HG02610 (cell line): ENCODE measurements at regions not wholly inside any gene's neighbourhood (a gene's known extent, or its start where the extent isn't known, plus 50 kb on each side); places are given as distances from the start of the nearest gene placed in this dataset.

Experiments
- ATAC-seq: cut with Tn5 transposase; IDR thresholded peaks from one replicate; pipeline ENCODE4 v1.9.1; 2021; ENCODE audit warnings: mild to moderate bottlenecking, moderate library complexity; ENCODE audit not compliant: unreplicated experiment

DNA sequence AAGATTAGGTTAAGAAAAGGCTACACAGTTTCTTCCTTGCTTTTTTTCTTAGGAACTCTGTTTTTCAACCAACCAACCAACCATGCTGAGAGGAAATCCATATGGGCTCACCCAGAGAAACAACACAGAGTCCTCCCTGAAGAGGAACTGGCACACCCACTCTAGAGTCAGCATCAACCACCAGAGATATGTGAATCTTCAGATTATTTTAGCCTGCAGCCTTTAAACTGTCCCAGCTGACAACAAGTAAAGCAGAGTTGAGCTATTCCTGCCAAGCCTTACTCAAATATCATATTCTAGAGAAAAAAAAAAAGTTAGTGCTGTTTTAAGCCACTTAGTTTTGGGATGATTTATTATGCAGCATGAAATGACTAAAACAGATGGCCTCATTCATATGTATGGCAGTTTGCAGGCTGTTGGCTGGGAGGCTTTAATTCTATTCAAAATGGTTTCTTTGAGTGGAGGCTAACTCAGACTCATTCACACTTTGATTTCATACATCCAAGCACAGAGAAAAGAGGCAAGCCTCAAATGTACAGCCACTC, 1637.7 kb upstream of the LRRTM1 start:
- ATAC-seq: no peak

DNA sequence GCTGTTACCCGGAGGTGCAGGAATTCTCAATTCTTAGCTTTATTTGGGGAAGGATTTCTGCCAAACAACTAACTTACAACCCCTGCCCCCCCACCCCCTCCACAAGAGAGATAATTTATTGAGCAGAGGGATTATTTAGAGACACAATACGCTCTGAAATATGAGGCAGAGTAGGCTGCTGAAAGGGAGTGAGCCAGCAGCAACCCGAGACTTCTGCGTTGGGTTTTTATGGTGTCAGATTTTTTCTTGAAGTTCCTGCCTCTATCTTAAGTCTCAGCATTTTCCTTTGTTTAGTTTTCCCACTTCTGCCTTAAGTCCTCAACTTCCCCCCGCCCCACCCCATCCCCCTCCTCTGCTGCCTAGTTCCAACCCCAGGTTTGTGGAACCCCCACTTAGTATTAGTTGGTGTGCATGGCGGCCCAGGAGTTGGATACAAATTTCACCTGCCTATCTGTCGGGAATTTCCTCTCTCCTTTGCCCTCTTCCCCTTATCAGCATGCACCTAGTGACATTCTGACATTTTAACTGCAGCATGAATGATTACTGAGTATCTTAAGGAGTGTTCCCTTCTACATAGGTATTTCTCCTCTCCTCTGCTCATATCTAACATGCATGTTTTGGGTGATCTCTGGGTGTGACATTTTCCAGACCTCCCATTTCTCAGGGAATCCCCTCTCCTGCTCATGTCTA, 1635.9 kb upstream of the LRRTM1 start:
- ATAC-seq: no peak

DNA sequence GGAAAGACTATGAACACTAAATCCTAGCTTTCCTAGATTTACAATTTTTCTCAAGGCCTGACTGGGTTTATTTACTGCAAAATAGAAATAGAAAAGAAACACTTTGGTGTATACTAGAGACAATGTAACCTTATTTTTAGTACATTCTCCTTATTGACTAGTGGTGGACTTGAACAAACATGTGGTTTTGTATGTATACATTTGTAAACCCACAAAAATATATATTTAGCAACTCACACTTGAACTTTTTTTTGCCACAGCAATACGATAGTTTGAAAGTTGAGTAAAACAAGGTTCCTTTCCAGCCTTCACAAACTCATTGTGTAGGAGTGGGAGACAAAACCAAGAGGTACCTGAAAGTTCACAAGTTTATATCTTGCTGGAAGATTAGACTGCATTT, 1633.4 kb upstream of the LRRTM1 start:
- ATAC-seq: no peak

GRCh38 chr2:81903534-81903933, 1599.0 kb upstream of the LRRTM1 start:
- no peak for ATAC-seq

DNA sequence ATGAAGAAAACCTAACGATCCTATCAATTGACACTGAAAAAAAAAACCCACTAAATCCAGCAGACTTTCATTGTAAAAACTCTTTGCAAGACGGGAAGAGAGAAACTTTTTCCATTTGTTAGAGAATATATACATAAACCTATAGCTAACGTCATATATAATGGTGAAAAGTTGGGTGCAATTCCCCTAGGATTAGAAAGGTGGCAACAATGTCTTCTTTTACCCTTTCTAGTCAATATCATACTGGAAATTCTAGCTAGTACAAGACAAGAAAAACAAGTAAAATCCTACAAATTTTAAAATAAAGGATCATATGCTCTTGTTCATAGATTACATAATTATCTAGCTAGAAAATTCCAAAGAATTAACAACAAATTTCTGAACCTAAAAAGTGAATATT, 1596.5 kb upstream of the LRRTM1 start:
- no peak for ATAC-seq

DNA sequence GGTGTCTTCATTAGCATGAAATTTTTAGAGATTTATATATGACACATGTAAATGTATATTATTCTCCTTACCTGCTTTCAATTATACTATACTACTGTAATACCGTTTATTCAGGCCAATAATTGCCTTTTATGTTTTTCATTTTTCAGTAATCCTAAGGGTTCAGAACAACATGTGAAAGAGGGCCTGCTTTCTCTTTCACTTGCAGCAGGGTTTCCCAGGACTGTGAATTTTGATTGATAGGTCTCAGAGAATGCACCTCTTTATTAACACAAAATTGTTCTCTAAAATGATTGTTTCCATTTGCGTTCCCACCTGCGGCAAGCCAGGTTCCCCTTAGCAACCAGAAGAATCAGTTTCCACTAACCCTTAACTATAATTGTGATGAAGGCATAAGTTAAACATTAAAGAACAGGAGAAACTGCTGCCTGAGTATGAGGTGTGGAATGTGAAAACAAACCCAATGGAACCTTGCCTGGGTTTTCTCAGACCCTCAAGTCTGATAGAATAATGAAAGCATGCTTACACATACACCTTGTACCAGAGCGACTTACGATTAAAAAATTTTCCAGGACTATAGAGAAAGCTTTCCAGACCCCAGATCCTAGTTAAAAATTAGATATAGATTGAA, 1591.2 kb upstream of the LRRTM1 start:
- no peak for ATAC-seq

- no peak for ATAC-seq
These were observed 1590.0 kb upstream of the LRRTM1 start for GRCh38 chr2:81894451-81894990.

DNA sequence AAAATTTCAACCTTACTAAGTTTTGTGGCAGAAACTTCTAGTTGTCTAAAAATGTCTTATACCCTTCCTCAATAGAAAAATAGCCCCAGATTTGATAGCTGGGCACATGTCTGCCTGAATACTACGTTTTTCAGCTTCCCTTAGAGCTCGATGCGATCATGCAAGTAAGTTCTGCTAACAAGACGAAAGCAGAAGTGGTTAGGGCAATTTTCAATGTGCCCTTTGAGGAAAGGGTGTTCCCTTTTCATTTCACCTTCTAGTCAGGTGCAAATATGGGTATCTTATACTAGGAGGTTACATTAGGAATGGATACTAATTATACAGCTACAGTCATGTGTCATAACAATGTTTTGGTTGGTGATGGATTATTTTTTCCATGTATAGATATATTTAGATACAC, 1572.1 kb upstream of the LRRTM1 start:
- ATAC-seq: no peak

DNA sequence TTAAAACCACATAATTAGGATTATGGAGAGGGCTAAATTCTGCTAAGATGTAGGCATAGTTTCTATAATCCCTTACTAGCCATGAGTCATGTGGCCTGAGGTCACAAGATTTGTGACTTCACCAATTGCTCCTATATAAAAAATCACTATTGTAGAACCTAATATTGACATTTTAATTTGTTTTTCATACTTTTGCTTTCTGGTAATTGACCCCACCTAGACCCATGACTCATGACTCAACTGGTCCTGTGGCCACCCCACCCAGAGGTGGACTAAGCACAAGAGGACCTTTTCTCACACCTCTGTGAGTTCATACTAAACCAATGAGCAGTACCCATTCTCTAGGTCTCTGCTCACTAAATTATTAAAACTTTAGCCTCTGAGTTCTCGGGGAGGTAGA, 1567.5 kb upstream of the LRRTM1 start:
- no peak for ATAC-seq

DNA sequence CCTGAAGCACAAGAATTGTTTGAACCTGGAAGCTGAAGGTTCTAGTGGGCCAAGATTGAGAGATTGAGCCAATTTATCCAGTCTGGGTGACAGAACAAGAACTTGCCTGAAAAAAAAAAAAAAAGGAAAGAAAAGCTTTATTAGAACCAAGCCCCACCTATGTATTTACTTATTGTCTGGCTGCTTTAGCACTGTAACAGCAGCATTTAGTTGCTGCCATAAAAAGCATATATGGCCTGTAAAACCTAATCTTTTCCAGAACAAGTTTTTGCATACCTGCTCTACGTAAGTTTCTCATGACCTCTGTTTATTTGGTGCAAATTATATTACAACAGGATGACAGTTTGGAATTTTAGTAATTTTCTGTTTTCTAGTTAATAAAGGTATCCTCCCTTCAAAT, 1565.6 kb upstream of the LRRTM1 start:
- no peak for ATAC-seq

GRCh38 chr2:81858998-81859397, 1554.4 kb upstream of the LRRTM1 start:
- no peak for ATAC-seq

DNA sequence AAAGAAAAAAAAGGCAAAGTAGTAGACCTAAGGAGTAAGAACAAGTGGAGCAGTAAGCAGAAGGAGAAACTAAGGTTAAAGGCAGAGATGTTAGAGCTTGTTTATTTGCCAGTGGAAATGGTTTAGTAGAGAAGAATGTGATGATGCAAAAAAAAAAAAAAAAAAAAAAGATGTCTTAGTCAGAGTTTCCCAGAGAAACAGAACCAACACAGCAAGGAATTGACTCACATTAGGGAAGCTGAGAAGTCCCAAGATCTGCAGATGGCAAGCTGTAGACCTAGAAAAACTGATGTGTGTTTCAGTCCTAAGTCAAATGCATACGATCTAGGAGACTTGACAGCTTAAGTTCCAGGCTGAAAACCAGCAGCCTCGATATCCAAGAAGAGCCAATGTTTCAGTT, 1548.8 kb upstream of the LRRTM1 start:
- ATAC-seq: no peak

GRCh38 chr2:81852651-81853050, 1548.1 kb upstream of the LRRTM1 start:
- no peak for ATAC-seq

GRCh38 chr2:81839780-81840179, 1535.2 kb upstream of the LRRTM1 start:
- no peak for ATAC-seq

GRCh38 chr2:81835321-81836000, 1530.9 kb upstream of the LRRTM1 start:
- ATAC-seq: no peak

GRCh38 chr2:81786811-81787210, 1482.3 kb upstream of the LRRTM1 start:
- ATAC-seq: no peak

GRCh38 chr2:81767187-81767912, 1462.8 kb upstream of the LRRTM1 start:
- no peak for ATAC-seq

DNA sequence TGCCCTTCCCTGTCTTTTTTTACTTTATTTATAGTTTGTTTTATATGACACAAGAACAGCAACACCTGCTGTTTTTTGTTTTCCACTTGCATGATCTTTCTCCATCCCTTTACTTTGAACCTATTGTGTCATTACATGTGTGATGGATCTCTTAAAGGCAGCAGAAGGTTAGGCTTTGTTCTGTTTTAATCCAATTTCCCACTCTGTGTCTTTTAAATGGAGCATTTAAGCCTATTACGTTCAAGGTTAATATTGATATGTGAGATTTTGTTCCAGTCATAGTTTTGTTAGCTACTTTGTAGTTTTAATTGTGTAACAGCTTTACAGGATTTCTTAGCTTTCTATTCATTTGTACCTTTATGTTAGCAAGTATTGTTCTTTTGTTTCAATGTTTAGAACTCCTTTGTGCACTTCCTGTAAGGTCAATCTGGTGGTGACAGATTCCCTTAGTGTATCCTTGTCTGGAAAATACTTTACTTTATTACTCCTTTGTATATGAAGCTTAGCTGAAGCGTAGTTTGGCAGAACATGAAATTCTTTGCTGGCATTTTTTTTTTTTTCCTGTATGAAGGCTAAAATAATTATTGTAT, 1443.0 kb upstream of the LRRTM1 start:
- no peak for ATAC-seq

GRCh38 chr2:81739966-81740365, 1435.4 kb upstream of the LRRTM1 start:
- ATAC-seq: no peak

GRCh38 chr2:81734981-81735380, 1430.4 kb upstream of the LRRTM1 start:
- no peak for ATAC-seq

GRCh38 chr2:81714817-81715216, 1410.3 kb upstream of the LRRTM1 start:
- no peak for ATAC-seq
